ENCODE measurements at regions not wholly inside any gene's neighbourhood (a gene's known extent, or its start where the extent isn't known, plus 50 kb on each side); places are given as distances from the start of the nearest gene placed in this dataset.

DNA sequence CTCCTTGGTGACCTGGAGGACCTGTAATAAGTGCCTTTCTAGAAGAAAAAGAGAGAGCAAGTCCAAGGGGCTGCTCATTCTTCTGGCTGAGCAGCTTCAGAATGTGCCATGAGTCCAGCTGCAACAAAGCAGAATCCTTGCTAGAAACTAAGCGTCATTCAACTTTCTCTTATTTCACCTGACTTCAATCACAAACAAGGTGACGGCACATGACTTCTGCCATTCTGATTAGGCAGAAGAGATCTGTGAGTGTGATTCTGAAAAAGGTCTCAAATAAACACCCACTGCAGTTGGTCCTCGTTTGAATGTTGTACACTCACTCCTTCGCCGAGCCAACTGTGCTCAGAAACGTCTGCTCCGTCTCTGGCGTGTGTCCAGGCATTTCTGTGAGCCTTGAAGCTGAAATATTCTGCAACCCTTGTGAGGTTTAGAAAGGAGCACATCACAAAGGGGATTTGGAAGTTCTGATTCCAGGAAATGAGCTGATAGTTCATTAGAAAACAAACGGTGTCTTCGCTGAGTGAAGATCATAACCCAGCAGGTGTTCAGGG, 623.8 kb upstream of the KIRREL3 start:
- no peak for DNase-seq

DNA sequence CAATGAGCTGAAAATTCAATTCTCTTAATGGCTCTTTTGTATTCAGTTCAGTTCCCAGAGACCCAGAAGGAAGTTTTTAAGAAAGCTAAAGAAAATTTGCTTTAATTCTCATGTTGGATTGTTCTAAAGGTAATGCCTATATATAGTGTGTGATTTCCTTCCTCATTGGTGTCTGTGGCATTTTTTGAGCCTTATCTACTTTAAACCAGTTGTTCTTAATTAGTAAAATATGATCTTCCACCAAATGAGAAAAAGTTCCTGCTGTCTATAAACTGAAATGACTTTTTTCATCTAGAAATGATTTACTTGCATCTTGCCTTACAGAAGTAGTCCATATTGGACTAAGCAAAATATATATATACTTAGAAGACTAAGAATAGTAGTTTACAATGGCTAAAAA, 622.1 kb upstream of the KIRREL3 start:
- DNase-seq: no peak

DNA sequence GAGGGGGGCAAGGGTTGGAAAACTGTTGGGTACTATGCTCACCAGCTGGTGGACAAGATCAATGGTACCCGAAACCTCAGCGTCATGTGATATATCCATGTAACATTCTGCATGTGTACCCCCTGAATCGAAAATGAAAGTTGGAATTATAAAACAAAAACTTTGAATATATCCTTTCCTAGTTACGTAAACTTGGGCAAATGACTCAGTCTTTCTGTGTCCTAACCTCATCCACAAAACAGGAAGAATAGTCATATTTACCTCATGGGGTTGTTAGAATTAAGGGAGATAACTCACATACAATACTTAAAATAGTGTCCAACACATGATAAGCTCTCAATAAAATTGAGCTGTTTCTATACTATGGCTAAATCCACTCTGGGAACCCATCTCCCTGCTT, 620.1 kb upstream of the KIRREL3 start:
- no peak for DNase-seq

DNA sequence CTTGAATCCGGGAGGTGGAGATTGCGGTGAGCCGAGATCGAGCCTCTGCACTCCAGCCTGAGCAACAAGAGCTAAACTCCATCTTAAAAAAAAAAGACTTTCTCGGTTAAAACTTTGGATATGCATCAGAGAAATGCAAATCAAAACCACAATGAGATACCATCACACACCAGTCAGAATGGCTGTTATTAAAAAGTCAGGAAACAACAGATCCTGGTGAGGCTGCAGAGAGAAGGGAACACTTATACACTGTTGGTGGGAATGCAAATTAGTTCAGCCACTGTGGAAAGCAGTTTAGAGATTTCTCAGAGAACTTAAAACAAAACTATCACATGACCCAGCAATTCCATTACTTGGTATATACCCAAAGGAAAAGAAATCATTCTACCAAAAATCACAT, 619.4 kb upstream of the KIRREL3 start:
- DNase-seq: no peak

DNA sequence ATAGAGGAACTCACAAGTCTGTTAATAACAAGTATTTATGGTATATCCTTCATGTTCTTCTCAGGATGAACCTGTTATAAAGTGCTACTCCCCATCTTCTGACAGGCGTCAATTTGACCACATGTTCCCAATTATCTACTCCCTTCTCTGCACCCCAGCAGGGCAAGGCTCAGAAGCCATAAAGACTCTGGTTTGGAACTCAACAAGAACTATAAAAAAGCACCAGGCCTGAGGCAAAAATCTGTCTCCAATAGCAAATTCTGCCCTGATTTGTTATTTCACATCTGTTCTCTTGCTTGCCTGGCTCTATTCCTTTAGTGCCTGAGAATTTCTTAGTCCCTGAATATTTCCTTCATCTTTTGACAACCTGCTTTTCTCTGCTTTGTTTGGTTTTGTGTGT, 618.2 kb upstream of the KIRREL3 start:
- no peak for DNase-seq

DNA sequence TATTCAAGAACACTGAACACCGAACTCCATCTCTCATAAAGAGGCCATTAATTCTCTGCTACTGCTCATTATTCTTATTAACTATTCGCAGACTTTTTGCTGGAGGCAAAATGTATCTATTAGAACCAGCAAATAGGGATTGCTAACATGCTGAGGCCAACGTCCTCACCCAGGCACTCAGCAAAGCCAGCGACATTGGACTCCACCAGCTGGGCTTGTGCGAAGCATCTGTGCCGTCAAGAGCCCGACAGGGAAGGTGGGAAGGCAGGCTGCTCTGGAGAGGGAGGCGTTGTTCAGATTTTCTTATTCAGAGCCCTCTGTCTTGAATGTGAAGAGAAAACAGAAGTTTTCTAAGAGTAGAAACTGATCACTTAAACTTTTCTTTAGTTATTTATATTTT, 615.6 kb upstream of the KIRREL3 start:
- DNase-seq: no peak

DNA sequence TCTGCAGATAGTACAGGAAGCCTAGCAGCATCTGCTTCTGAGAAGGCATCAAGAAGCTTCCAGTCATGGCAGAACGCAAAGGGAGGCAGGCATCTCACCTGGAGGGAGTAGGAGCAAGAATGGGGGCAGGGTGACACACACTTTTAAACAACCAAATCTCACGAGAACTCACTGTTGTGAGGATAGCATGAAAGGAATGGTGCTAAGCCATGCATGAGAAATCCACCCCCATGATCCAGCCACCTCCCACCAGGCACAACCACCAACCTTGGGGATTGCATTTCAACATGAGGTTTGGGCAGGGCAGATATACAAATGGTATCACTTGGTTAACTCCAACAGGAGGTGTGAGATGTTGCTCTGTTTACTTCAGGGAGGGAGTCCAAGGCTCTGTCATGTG, 612.0 kb upstream of the KIRREL3 start:
- no peak for DNase-seq

DNA sequence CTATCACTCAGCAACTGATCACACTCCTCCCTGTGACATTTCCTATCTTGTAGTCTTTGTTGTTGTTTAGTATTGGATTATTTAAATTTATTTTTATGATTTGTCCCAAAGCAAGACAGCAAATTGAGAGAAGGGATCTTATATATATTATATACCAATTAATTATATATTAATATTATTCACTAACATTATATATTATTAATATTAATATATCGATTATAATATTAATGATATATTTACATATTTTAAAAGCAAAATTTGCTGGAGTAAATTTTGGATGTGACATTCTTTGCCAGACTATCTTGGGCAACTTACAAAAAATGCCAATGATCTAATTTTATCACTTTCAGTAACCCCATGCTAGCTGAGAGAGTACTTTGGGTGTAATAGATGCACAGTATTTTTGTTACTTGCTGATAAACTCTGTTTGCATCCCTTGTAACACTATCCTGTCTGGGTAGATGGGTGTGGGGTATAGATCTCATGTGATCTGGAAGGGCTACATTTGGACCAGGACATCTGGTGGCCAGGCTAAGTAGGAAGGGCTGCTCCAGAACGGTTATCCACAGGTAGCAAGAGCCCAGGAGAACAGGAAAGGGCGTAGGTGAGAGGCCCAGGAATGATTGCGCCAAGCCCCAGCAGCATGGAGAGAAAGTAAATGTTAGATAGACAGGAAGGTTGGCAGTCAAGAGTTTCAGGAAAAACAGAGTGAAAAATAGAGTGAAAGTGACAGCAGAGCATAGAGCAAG, 608.6 kb upstream of the KIRREL3 start:
- DNase-seq: no peak

DNA sequence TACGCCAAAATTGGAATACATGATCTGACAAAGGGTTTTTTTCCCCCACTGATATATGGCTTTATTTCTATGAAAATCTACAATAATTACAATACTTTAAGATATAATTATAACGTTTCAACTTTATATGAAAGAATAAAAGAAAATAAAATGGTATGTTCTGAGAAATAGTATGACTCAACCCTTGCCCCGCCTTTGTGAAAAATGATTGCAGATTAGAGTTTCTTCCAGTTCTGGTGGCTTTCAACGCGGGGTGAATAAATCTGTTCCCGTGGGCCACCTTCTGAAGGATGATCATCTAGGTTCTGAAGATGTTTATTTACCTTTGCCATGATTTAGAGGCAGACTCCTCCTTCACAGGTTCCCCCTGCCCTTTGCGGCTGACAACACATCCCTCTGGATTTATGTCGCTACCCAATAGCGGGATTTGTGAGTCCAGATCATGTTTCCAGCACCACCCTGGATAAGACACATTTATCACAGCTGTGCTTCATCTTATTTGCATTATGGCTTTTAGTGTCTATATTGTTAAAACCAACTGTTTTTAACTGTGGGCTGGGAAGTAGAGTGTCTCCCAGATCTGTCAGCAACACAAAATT, 607.0 kb upstream of the KIRREL3 start:
- DNase-seq: no peak

DNA sequence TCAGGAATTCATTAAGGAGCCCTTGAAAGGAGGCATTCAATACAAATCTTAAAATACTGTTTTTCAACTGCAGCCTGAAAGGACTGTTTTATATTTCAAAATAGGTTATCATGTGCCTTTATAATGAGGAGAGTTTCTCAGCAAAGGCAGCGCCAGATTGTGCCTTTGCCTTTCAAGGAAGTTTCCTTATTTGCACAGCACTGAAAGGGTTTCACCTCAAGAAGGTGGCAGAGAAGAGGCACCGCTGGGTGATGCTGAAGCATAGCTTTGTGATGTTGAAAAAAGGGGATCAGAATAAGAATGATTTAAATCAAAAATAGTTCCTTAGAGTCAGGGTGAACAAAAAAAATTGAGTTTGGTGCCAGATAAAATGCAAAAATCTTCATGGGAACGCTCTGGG, 601.0 kb upstream of the KIRREL3 start:
- DNase-seq: no peak

DNA sequence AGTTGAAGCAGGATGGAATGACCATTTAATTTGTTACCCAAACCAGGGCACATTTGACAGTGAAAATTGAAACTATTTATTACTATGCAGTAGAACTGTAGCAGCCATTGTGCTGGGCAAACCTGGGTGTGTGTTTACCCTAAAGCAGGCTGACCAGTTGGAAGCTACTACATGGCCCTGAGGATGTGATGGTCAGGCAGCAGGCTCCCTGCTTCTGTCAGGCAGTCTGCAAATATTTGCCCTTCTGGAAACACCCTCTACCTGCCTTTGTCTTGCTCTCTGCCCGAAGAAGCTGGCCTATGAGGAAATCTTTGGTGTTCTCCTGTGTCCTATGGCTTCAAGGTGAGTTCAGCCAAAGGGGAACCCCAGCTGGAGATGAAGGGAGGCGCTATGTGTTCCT, 600.1 kb upstream of the KIRREL3 start:
- DNase-seq: no peak

DNA sequence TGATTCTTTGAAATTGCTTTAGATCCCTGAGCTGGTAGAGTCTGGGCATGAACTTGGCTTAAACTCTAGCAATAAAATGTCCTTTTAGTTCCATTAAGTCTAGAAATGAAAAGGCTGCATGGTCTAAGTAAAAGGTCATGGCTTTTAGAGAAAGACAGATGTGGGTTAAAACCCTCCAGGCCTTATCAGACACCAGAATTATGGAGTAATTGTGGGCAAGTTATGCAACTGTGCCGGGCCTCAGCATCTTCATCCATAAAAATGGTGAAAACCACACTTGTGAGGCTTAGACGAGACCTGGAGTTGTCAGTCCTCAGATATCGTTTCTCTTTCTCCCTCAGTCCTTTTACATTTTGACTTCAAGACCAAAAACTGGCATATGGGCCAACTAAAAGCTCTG, 597.9 kb upstream of the KIRREL3 start:
- DNase-seq: no peak

DNA sequence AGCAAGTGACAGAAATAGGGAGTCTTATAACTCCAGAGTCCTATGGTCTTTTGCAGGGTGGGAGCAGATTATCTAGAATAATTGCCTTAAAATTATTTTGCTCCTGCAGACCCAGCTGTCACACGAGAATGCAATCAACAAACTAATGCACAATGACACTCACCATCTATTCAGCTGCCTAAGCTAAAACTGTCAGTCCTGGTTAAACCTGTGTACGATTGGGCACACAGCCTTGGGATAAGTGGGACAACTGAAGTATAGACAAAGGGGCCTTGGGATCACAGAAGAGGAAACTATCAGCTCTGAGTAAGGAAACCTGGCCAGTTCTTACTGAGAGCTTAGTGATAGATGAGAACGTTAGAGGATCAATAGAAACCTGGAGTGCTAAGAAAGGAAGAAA, 595.9 kb upstream of the KIRREL3 start:
- DNase-seq: no peak

DNA sequence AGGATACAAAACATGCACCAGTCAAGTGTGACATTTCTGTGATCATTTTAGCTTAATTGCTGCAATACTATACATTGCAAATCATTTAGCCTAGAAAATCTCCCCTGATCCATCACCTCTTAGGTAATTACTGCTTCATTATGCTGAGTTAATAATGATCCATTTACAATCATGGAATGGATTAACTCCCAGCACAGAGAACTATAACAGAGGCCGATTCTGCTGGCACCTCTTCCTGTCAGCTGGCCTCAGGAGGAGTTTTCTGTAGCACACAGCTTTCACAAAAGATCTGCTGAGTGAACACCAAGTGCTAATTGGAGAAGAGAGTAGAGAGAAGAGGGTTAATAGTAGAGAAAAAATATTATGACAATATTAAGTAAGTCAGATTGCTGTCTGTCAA, 591.8 kb upstream of the KIRREL3 start:
- no peak for DNase-seq

DNA sequence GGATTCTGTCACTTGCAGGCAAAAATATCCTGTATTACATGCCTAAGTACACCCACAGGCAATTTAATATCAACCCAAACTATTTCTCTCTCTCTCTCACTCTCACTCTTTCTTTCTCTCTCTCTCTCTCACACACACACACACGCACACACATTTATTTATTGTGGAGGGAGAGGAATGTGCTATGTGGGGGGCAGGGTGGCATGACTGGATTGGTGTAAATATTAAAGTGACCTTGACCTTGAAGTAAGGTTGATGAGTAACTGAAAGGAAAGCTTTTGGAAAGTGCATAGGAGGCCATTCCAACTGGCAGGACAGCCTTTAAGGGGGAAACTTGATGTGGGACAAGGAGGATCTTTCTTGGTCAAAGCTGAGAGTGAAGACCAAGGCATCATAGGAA, 589.7 kb upstream of the KIRREL3 start:
- no peak for DNase-seq

DNA sequence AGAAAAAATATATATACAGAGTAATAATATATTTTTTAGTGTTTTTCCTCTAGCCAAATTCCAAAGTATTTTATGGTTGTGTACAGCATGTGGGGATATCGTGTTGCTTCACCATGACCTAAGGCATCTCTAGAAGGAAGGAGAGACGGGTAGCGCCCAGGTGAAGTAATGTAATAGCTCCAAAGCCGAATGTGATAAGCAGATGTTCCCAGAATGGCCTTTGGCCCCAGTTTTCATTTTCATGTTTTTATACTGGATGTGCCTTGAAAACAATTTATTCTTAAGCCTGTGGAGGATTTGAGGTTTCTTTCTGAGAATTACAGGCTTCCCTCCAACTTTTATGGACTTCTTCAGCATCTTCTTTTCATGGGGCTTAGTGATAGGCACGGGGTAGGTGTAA, 587.9 kb upstream of the KIRREL3 start:
- DNase-seq: no peak

DNA sequence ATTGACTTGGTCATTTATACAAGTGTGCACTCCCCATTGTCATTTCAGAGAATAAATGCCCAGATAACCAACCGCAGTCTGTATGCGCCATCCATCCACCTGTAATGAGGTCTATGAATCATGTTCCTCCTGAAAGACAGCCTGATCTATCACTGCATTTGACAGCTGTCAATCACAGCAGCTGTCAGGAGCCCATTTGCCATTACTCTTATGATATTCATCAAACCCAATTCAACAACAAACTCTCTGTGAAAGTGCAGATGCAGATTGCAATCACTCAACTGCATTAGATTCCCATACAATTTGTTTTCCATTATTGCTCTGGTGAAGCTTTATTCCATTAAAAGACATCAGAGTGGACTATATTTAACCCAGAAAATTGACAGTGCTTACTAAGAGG, 586.9 kb upstream of the KIRREL3 start:
- no peak for DNase-seq

DNA sequence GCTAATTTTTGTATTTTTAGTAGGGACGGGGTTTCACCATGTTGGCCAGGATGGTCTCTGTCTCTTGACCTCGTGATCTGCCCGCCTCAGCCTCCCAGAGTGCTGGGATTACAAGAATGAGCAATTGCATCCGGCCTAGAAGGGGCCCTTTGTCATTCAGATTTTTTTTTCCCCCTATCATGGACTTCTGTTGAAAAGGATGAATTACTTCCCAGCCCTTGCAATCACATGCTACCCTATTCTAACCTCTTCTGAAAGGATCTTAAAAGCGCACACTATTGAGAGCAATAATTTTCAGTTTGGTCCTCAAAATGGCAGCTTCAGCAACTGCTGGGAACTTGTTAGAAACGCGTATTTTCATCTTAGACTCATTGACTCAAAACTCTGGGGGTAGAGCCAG, 575.6 kb upstream of the KIRREL3 start:
- DNase-seq: no peak

DNA sequence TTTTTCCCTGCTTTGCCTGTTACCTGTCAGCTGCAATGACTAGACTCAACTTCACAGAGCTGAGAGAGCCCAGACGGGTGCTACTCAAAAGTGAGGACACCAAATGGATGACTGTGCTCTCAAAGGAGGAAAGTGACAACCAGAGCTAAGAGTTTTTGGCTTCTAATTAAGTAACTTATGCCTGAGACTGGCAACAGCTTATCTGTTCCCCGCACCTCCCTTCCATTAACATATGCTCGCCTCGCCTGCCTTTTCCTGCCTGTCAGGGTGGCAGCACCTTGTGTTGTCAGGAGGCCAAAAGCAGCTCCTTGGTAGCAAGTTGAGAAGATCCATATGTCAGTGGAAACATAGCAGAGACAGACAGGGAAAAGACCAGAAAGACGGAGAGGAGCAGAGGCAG, 573.9 kb upstream of the KIRREL3 start:
- DNase-seq: no peak

DNA sequence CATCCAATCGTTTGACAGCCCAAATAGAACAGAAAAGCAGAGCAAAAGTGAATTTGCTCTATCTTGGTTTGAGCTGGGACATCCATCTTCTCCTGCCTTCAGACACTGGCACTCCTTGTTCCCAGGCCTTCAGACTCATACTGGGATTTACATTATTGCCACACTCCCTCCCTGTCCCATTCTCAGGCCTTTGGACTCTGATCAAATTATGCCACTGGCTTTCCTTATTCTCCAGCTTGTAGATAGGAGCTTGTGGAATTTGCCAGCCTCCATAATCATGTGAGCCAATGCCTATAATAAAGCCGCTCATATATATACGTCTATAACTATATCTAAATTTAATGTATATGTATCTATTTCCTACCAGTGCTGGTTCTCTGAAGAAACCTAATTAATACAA, 568.3 kb upstream of the KIRREL3 start:
- no peak for DNase-seq

DNA sequence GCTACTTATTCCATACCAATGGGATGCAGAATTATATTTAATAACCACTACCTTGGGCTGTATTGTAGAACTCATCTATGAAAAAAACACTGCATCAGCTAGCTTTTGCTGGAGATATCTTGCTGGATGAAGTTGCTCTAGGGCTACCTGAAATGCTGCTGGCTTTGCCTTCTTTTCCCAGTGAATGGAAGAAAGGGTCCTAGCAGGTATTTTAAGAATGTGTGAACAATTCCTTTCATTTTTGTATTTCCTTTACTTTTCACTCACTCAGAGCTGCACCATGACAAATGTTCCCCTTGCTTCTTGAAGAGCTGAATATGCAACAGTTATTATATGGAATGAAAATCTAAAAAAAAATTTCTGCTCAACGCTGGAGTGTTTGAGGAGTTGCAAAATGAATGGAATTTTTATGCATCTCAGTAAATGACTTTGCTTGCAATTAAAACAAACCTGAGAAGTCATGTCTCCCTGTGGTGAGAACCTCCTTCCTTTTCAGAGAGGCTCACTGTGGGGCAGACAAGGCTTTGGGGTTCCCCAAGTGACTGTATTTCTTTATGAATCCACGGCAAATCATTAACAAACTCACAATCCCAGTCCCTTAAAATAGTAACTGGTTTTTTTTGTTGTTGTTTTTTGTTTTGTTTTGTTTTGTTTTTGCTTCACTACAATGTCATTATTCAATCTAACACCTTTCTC, 566.8 kb upstream of the KIRREL3 start:
- DNase-seq: no peak

DNA sequence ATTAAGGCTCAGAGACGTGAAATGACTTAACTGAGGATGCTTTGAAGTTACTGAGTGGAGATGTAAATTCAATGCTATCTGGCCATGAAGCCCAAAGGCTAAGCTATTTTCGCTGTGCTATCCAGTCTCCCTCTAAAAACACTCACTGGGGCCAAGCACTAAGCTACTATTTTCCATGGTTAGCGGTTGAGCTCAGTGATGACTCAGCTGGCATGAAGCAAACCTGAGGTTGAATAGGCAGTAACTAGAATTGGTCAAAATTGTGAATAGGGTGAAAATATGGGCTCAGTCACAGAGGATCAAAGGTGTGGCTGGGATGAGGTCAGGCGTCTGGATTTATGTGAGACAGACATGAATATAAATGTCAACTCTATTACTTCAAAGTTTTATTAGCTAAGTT, 564.2 kb upstream of the KIRREL3 start:
- no peak for DNase-seq

DNA sequence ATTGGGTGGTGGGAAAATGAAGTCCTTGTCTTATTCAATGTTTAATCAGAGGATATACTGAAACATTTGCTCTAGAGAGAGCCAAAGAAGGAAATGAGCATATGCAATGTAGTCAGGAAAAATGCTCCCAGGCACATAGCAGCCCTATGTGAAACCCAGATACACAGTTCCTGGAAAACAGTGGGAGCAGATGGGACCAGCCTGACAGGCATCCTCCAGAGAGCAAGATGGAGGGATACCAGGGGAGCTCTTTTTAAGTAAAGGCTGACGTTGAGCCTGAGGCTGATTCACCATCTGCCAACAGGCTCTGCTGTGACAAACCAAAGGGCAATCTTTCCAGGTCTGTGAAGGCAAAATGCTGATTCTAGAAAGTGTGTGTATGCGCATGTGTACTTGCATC, 559.4 kb upstream of the KIRREL3 start:
- peak; percentile 4 for DNase-seq

DNA sequence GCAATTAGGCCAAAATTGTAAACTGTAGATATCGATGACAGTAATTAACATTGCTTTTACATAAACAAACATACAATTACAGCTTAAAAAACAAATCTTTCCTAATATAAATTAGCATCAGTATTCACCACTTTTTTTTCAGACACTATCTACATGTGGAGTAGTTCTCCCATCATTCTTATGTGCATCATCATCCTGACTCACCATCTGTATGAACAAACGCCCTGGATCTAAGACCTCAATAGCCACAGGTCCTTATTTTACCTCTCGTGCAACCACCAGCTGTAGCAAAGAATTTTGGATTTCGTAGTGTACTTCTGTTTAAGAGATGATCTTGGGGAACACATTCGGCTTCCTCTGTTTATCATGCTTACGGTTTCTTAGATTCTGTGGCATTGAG, 551.9 kb upstream of the KIRREL3 start:
- no peak for DNase-seq

Data from NCI-H2171 (cell line).